ENCODE measurements at regions not wholly inside any gene's neighbourhood (a gene's known extent, or its start where the extent isn't known, plus 50 kb on each side); places are given as distances from the start of the nearest gene placed in this dataset.

DNA sequence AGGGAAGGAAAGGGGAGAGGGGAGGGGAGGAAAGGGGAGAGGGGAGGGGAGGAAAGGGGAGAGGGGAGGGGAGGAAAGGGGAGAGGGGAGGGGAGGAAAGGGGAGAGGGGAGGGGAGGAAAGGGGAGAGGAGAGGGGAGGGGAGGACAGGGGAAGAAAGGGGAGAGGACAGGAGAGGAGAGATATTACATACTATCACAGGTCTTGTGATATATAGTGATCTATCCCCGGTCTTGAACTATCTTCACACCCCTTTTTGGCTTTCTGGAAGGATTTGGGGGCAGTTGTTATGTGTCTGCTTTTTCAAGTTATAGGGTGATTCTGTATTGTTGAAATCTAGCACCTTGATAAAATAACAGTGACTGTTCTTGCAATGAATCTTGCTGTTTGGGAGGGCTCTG lies 92.1 kb upstream of the ID2 start:
- WGBS, 5 donors: 68 to 86% (median 81%) methylated on average over 1 of the region's 1 CpG
- no peak for DNase-seq
- Histone ChIP-seq H3K27ac (no peak overlapping the region), H3K36me3 (no peaks in the 10 kb centered on the region), H3K9me3 (no peaks in the 10 kb centered on the region), H3K4me3 (no peak overlapping the region), H3K4me1 (no peaks in the 10 kb centered on the region), H3K27me3 (no peaks in the 10 kb centered on the region)
- intact Hi-C loops (cut with DNase I; ENCODE audit: low total_unique reads): no loop called here
- TF ChIP-seq EP300 (IDR thresholded peaks at IDR 0.05) (no peak), POLR2A (IDR thresholded peaks at IDR 0.05) (no peak), POLR2AphosphoS5 (IDR thresholded peaks at IDR 0.05) (no peak)
- TF ChIP-seq, protein P1, sequence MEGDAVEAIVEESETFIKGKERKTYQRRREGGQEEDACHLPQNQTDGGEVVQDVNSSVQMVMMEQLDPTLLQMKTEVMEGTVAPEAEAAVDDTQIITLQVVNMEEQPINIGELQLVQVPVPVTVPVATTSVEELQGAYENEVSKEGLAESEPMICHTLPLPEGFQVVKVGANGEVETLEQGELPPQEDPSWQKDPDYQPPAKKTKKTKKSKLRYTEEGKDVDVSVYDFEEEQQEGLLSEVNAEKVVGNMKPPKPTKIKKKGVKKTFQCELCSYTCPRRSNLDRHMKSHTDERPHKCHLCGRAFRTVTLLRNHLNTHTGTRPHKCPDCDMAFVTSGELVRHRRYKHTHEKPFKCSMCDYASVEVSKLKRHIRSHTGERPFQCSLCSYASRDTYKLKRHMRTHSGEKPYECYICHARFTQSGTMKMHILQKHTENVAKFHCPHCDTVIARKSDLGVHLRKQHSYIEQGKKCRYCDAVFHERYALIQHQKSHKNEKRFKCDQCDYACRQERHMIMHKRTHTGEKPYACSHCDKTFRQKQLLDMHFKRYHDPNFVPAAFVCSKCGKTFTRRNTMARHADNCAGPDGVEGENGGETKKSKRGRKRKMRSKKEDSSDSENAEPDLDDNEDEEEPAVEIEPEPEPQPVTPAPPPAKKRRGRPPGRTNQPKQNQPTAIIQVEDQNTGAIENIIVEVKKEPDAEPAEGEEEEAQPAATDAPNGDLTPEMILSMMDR (IDR thresholded peaks at IDR 0.05): no peak

DNA sequence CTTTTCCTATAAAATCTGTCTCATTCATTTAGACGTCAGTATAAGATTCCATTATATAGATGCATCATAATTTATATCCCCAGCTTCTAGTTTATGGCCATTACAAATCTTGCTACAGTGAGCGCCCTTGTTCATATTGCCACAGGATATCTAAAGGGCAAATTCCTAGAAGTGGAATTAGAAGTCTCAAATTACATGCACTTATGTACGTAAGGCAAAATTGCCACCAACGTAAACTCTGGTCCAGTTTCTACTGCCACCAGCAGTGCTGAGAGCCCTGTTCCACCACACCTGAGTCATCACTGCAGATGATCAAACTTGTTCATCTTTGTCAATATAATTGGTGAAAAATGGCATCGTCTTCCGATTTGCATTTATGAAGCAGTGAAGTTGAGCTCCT lies 90.9 kb upstream of the ID2 start:
- Histone ChIP-seq H3K9me3 (no peaks in the 10 kb centered on the region), H3K36me3 (no peaks in the 10 kb centered on the region), H3K27ac (no peak overlapping the region), H3K4me3 (no peak overlapping the region), H3K4me1 (no peaks in the 10 kb centered on the region), H3K27me3 (no peaks in the 10 kb centered on the region)
- peak in 1 of 2 donors; percentile 73 for DNase-seq
- 61 to 82% (median 74%) methylated on average over 6 of the region's 6 CpGs for WGBS, 5 donors
- TF ChIP-seq, protein P1 (IDR thresholded peaks at IDR 0.05): no peak
- TF ChIP-seq POLR2A (IDR thresholded peaks at IDR 0.05) (no peak), EP300 (IDR thresholded peaks at IDR 0.05) (no peak), POLR2AphosphoS5 (IDR thresholded peaks at IDR 0.05) (no peak)
- intact Hi-C loops (cut with DNase I; ENCODE audit: low total_unique reads): no loop called here

DNA sequence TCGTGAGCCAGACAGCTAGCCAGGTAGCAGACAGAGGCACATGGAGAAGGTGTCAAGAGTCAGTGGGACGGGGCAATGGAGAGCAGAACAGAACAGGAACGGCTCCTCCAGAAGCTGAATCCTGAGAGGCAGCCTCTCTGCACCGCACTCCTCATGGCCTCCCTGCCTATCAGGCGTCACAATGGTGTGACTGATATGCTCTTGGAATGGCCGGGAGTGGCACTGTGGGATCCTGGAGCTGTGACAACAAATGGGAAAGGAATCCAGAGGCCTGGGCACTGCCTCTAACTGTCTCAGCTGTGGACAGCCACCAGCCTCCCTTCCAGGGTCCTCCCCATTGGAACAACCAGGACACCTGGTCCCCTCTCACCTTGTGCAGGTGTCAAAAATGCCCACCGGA lies 89.1 kb upstream of the ID2 start:
- no peak for TF ChIP-seq POLR2A (IDR thresholded peaks at IDR 0.05)
- TF ChIP-seq EP300 (IDR thresholded peaks at IDR 0.05): no peak
- TF ChIP-seq, protein P1 (IDR thresholded peaks at IDR 0.05): no peak
- no peak for TF ChIP-seq POLR2AphosphoS5 (IDR thresholded peaks at IDR 0.05)
- intact Hi-C loops (cut with DNase I; ENCODE audit: low total_unique reads): no loop called here
- WGBS, 5 donors: 38 to 63% (median 54%) methylated on average over 5 to 7 of the region's 7 CpGs
- peak; percentile 34 to 57 for DNase-seq
- H3K27ac ChIP-seq: no peak overlapping the region
- no peak overlapping the region for H3K4me3 ChIP-seq
- H3K27me3 ChIP-seq: no peaks in the 10 kb centered on the region
- no peaks in the 10 kb centered on the region for H3K9me3 ChIP-seq
- no peaks in the 10 kb centered on the region for H3K4me1 ChIP-seq
- H3K36me3 ChIP-seq: no peaks in the 10 kb centered on the region

DNA sequence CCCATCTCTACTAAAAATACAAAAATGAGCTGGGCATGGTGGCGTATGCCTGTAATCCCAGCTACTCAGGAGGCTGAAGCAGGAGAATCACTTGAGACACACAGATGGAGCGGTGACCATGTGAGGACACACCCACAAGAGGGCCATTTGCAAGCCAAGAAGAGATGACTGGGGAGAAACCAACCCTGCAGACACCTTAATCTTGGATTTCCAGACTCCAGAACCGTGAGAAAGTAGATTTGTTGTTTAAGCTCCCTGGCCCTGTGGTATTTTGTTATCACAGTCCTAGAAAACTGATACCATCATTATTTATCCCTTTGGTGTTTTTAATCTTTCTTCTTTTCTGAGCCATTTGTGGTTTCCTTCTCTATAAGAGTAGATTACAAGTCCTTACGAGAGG lies 88.6 kb upstream of the ID2 start:
- H3K4me3 ChIP-seq: no peak overlapping the region
- WGBS, 5 donors: 82 to 88% (median 87%) methylated on average over 4 of the region's 4 CpGs
- TF ChIP-seq EP300 (IDR thresholded peaks at IDR 0.05): no peak
- no peak for TF ChIP-seq POLR2A (IDR thresholded peaks at IDR 0.05)
- TF ChIP-seq, protein P1 (IDR thresholded peaks at IDR 0.05): no peak
- no peak for TF ChIP-seq POLR2AphosphoS5 (IDR thresholded peaks at IDR 0.05)
- H3K4me1 ChIP-seq: no peaks in the 10 kb centered on the region
- intact Hi-C loops (cut with DNase I; ENCODE audit: low total_unique reads): no loop called here
- H3K36me3 ChIP-seq: no peaks in the 10 kb centered on the region
- H3K9me3 ChIP-seq: no peaks in the 10 kb centered on the region
- H3K27me3 ChIP-seq: no peaks in the 10 kb centered on the region
- DNase-seq: no peak
- H3K27ac ChIP-seq: no peak overlapping the region
